ENCODE measurements at regions not wholly inside any gene's neighbourhood (a gene's known extent, or its start where the extent isn't known, plus 50 kb on each side); places are given as distances from the start of the nearest gene placed in this dataset.
"Not testable (repeated sequence)": the region's sequence is repeated elsewhere in the genome, so short reads cannot be mapped to it uniquely, and the experiment has no call there.

GRCh38 chrX:65891817-65892216, 148.1 kb downstream of the VSIG4 start:
- TF ChIP-seq EZH2 (IDR thresholded peaks at IDR 0.05; ENCODE audit: insufficient read depth, poor library complexity, severe bottlenecking); EZH2phosphoT487 (IDR thresholded peaks at IDR 0.05; ENCODE audit: insufficient read depth, low read depth): not testable (repeated sequence)
